Liver (tissue), 3 donors: ENCODE measurements at regions not wholly inside any gene's neighbourhood (a gene's known extent, or its start where the extent isn't known, plus 50 kb on each side); places are given as distances from the start of the nearest gene placed in this dataset.

Experiments
- EGR1 ChIP-seq, 2 donors: IDR thresholded peaks; 2 replicates each; pipeline ENCODE4 v1.6.1; 2016 to 2018; ENCODE audit warnings: antibody characterized with exemption in 2 of 2, low read depth in 2 of 2
- GABPA ChIP-seq, 2 donors: IDR thresholded peaks in 1 of 2; conservative IDR thresholded peaks in 1 of 2; 2 replicates each; pipeline ENCODE4 v1.6.1; 2016; ENCODE audit warnings: antibody characterized with exemption in 2 of 2, mild to moderate bottlenecking in 1 of 2, moderate library complexity in 1 of 2
- HNF4G ChIP-seq: IDR thresholded peaks from 2 replicates; pipeline ENCODE4 v1.6.1; 2016; ENCODE audit warnings: antibody characterized with exemption
- YY1 ChIP-seq: IDR thresholded peaks from 2 replicates; pipeline ENCODE4 v1.6.1; 2016; ENCODE audit warnings: antibody characterized with exemption, mild to moderate bottlenecking
- TF ChIP-seq, protein P1 (sequence below): fragments of 150-350 bp; IDR thresholded peaks from 2 replicates; pipeline ENCODE4 v1.5.1; 2017; ENCODE audit warnings: improper control_type of control experiment, low read depth, low read length; ENCODE audit not compliant: missing input control
- TF ChIP-seq, protein P2 (sequence below): IDR thresholded peaks from 2 replicates; pipeline ENCODE4 v1.6.1; 2016; ENCODE audit warnings: antibody characterized with exemption, mild to moderate bottlenecking
- donor health status: healthy.
- donor health status: healthy.

DNA sequence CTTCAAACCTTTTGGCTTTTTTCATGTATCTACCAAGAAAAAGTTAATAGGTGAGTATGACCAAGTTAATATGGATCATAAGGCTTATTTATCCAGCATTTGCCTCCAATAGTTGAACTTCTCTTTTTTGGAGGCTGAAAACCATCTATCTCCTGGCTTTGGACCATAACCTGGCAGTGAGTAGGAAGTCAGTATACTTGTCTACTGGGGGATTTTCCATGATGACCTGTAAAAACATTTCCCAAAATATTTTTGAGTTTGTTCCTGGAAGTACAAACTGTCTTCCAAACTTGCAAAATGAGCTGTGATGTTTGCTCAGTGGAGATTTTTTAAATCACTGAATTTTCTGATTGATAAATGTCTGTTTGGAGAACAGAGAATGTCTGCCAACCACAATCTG is 349.9 kb downstream of the FAM47B start:
- no peak for TF ChIP-seq GABPA (IDR thresholded peaks at IDR 0.05 in 1 of 2, conservative IDR thresholded peaks at IDR 0.05 in 1 of 2)
- TF ChIP-seq, protein P1, sequence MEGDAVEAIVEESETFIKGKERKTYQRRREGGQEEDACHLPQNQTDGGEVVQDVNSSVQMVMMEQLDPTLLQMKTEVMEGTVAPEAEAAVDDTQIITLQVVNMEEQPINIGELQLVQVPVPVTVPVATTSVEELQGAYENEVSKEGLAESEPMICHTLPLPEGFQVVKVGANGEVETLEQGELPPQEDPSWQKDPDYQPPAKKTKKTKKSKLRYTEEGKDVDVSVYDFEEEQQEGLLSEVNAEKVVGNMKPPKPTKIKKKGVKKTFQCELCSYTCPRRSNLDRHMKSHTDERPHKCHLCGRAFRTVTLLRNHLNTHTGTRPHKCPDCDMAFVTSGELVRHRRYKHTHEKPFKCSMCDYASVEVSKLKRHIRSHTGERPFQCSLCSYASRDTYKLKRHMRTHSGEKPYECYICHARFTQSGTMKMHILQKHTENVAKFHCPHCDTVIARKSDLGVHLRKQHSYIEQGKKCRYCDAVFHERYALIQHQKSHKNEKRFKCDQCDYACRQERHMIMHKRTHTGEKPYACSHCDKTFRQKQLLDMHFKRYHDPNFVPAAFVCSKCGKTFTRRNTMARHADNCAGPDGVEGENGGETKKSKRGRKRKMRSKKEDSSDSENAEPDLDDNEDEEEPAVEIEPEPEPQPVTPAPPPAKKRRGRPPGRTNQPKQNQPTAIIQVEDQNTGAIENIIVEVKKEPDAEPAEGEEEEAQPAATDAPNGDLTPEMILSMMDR = no peak
- TF ChIP-seq, protein P2, sequence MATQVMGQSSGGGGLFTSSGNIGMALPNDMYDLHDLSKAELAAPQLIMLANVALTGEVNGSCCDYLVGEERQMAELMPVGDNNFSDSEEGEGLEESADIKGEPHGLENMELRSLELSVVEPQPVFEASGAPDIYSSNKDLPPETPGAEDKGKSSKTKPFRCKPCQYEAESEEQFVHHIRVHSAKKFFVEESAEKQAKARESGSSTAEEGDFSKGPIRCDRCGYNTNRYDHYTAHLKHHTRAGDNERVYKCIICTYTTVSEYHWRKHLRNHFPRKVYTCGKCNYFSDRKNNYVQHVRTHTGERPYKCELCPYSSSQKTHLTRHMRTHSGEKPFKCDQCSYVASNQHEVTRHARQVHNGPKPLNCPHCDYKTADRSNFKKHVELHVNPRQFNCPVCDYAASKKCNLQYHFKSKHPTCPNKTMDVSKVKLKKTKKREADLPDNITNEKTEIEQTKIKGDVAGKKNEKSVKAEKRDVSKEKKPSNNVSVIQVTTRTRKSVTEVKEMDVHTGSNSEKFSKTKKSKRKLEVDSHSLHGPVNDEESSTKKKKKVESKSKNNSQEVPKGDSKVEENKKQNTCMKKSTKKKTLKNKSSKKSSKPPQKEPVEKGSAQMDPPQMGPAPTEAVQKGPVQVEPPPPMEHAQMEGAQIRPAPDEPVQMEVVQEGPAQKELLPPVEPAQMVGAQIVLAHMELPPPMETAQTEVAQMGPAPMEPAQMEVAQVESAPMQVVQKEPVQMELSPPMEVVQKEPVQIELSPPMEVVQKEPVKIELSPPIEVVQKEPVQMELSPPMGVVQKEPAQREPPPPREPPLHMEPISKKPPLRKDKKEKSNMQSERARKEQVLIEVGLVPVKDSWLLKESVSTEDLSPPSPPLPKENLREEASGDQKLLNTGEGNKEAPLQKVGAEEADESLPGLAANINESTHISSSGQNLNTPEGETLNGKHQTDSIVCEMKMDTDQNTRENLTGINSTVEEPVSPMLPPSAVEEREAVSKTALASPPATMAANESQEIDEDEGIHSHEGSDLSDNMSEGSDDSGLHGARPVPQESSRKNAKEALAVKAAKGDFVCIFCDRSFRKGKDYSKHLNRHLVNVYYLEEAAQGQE = no peak
- no peak for TF ChIP-seq EGR1 (IDR thresholded peaks at IDR 0.05; ENCODE audit: low read depth in 2 of 2)
- TF ChIP-seq HNF4G = no peak
- TF ChIP-seq YY1 = no peak
